HL-60 (cell line): ENCODE measurements at regions not wholly inside any gene's neighbourhood (a gene's known extent, or its start where the extent isn't known, plus 50 kb on each side); places are given as distances from the start of the nearest gene placed in this dataset.

Experiments
- CTCF ChIP-seq: IDR thresholded peaks from one replicate; pipeline ENCODE4 v1.5.1; 2011; ENCODE audit warnings: low read length, control low read depth, inconsistent platforms; ENCODE audit not compliant: insufficient read depth
- GABPA ChIP-seq: IDR thresholded peaks from 2 replicates; pipeline ENCODE4 v1.6.1; 2012; ENCODE audit warnings: low read depth
- POLR2AphosphoS5 ChIP-seq: IDR thresholded peaks from 2 replicates; pipeline ENCODE4 v1.6.1; 2012; ENCODE audit warnings: low read depth
- REST ChIP-seq: IDR thresholded peaks from 2 replicates; pipeline ENCODE4 v1.6.1; 2012; ENCODE audit warnings: low read depth; ENCODE audit not compliant: insufficient replicate concordance

GRCh38 chr11:104782377-104782754, 115.9 kb downstream of the CASP12 start:
- TF ChIP-seq POLR2AphosphoS5 (no peak), GABPA (no peak), CTCF (no peak), REST (no peak)
